ENCODE measurements at regions not wholly inside any gene's neighbourhood (a gene's known extent, or its start where the extent isn't known, plus 50 kb on each side); places are given as distances from the start of the nearest gene placed in this dataset.

DNA sequence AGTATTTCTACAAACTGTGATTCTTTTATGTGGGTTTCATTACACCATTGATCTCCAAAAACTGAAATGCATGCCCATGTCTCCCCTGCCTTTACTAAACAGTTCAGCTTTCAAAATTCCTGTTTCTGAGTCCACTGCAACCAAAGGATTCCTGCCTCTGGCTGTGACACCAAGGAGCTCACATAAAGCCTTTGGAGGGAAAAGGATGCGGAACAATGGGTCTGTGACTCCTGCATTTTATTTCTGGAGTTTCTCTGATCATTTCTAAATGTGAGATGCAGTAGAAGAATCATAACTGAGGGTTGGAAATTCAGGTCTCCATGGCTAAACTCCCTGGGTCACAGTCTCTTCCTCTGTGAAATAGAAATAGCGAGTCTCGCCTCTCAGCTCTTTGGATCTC is 149.5 kb downstream of the MEX3B start:
- Mint-ChIP-seq H3K36me3 (ENCODE audit: low read depth) (no peaks in the 10 kb centered on the region), H3K4me1 (ENCODE audit: low read depth) (peaks cover 45% of the 10 kb centered on the region), H3K4me3 (ENCODE audit: unreplicated experiment) (no peak overlapping the region), H3K9me3 (ENCODE audit: low read depth) (no peaks in the 10 kb centered on the region), H3K27ac (ENCODE audit: unreplicated experiment) (peak overlapping the region; percentile 33), H3K27me3 (ENCODE audit: low read depth) (no peaks in the 10 kb centered on the region)
- TF ChIP-seq, protein P1, sequence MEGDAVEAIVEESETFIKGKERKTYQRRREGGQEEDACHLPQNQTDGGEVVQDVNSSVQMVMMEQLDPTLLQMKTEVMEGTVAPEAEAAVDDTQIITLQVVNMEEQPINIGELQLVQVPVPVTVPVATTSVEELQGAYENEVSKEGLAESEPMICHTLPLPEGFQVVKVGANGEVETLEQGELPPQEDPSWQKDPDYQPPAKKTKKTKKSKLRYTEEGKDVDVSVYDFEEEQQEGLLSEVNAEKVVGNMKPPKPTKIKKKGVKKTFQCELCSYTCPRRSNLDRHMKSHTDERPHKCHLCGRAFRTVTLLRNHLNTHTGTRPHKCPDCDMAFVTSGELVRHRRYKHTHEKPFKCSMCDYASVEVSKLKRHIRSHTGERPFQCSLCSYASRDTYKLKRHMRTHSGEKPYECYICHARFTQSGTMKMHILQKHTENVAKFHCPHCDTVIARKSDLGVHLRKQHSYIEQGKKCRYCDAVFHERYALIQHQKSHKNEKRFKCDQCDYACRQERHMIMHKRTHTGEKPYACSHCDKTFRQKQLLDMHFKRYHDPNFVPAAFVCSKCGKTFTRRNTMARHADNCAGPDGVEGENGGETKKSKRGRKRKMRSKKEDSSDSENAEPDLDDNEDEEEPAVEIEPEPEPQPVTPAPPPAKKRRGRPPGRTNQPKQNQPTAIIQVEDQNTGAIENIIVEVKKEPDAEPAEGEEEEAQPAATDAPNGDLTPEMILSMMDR (IDR thresholded peaks at IDR 0.05) = no peak
- DNase-seq (ENCODE audit: low spot score) = no peak

DNA sequence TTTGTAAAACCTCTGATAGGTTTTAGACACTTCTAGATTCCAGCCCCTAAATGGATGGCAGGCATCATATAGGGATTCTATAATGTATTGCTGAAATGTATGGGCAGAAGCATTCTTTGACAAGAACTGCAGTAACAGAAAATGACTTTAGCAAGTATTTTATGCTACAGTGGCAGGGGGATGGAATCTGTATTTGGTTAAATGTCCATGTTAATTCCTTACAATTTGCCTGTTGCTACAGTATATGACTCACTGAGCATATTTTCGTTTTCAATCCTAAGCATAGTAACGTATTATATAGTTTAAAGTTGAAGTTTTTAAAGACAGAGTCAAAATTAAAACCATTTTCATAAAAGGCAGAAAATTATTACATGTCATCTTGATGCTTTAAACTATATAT is 150.1 kb downstream of the MEX3B start:
- H3K27ac Mint-ChIP-seq (ENCODE audit: unreplicated experiment) = peak overlapping the region; percentile 49
- peaks cover 51% of the 10 kb centered on the region for H3K4me1 Mint-ChIP-seq (ENCODE audit: low read depth)
- no peak overlapping the region for H3K4me3 Mint-ChIP-seq (ENCODE audit: unreplicated experiment)
- no peaks in the 10 kb centered on the region for H3K27me3 Mint-ChIP-seq (ENCODE audit: low read depth)
- TF ChIP-seq, protein P1 (IDR thresholded peaks at IDR 0.05) = no peak
- H3K9me3 Mint-ChIP-seq (ENCODE audit: low read depth) = no peaks in the 10 kb centered on the region
- DNase-seq (ENCODE audit: low spot score) = no peak
- no peaks in the 10 kb centered on the region for H3K36me3 Mint-ChIP-seq (ENCODE audit: low read depth)

DNA sequence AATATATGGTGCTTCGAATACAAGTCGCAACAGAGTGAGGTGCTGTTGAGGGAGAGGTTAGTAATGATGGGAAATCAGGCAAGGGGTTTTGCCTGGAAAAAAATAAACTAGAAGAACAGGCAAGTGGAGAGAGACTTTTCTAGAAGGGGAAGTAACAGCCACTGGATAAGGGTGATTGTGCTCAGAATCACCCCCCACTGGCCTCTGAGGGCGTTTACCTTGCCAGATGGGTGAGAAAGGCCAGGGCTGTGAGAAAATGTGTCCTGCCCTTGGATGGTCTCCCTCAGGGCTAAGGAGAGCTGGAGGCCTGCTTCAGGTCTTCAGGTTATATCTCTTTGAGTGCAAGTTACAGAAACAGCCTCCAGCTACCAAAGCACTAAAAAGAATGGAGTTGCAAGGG is 151.8 kb downstream of the MEX3B start:
- TF ChIP-seq, protein P1 (IDR thresholded peaks at IDR 0.05) = no peak
- DNase-seq (ENCODE audit: low spot score) = no peak
- H3K36me3 Mint-ChIP-seq (ENCODE audit: low read depth) = no peaks in the 10 kb centered on the region
- H3K9me3 Mint-ChIP-seq (ENCODE audit: low read depth) = no peaks in the 10 kb centered on the region
- no peaks in the 10 kb centered on the region for H3K27me3 Mint-ChIP-seq (ENCODE audit: low read depth)
- H3K4me3 Mint-ChIP-seq (ENCODE audit: unreplicated experiment) = no peak overlapping the region
- H3K4me1 Mint-ChIP-seq (ENCODE audit: low read depth) = peaks cover 64% of the 10 kb centered on the region
- no peak overlapping the region for H3K27ac Mint-ChIP-seq (ENCODE audit: unreplicated experiment)

DNA sequence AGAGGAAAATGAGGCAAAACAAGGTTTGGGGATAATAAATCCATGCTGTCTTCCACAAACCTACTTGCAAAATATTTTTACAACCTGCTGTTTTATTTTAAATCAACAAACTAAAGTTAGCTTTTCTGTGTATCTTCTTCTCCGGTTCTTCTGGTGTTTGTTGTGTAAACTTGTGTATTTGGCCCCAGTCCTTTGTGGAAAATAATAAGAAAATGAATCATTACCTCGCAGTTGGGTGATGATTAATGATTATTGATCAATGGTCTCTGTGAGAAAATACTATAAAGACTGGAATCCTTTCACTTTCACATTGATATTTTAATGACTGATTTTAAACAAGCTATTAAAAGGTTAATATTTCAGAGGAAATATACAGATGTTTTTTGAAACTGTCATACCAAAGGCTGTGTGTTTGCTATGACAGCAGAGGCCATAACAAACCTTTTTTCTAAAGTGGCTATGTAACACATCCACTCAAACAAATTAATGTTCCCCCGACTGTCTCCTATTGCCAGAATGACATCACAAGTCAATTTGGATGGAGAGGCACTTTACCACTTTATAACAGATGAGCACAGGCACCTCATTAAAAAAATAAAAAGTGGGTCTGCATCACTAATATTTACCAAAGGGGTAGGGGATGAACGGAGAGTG is 152.5 kb downstream of the MEX3B start:
- TF ChIP-seq, protein P1 (IDR thresholded peaks at IDR 0.05) = no peak
- no peaks in the 10 kb centered on the region for H3K9me3 Mint-ChIP-seq (ENCODE audit: low read depth)
- no peak for DNase-seq (ENCODE audit: low spot score)
- no peak overlapping the region for H3K27ac Mint-ChIP-seq (ENCODE audit: unreplicated experiment)
- no peaks in the 10 kb centered on the region for H3K27me3 Mint-ChIP-seq (ENCODE audit: low read depth)
- H3K36me3 Mint-ChIP-seq (ENCODE audit: low read depth) = no peaks in the 10 kb centered on the region
- peaks cover 68% of the 10 kb centered on the region for H3K4me1 Mint-ChIP-seq (ENCODE audit: low read depth)
- H3K4me3 Mint-ChIP-seq (ENCODE audit: unreplicated experiment) = no peak overlapping the region

DNA sequence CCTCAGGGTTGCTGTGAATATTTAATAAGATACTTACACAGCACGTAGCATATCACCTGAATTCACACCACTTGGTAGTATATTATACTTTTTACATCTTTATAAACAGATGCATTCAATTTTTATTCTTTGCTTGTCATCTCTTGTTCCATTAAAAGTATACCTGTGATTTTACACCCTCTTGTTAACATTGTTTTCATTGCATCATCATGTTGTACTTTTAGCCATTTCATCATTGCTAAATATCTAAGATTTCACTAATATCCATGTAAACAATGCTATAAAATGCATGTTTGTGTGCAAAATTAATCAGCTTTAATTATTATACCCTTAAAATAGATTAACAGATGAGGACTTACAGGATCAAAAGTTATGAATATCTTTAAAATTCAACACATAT is 155.3 kb downstream of the MEX3B start:
- Mint-ChIP-seq H3K27me3 (ENCODE audit: low read depth) (no peaks in the 10 kb centered on the region), H3K27ac (ENCODE audit: unreplicated experiment) (peak overlapping the region; percentile 39), H3K36me3 (ENCODE audit: low read depth) (peaks cover 1% of the 10 kb centered on the region), H3K4me3 (ENCODE audit: unreplicated experiment) (no peak overlapping the region), H3K9me3 (ENCODE audit: low read depth) (peaks cover 11% of the 10 kb centered on the region), H3K4me1 (ENCODE audit: low read depth) (peaks cover 71% of the 10 kb centered on the region)
- no peak for DNase-seq (ENCODE audit: low spot score)
- TF ChIP-seq, protein P1 (IDR thresholded peaks at IDR 0.05) = no peak

Data from chondrocyte (in vitro differentiated cells).